HG03575 (cell line): ENCODE measurements at regions not wholly inside any gene's neighbourhood (a gene's known extent, or its start where the extent isn't known, plus 50 kb on each side); places are given as distances from the start of the nearest gene placed in this dataset.

Source experiments
- ATAC-seq: cut with Tn5 transposase; IDR thresholded peaks from one replicate; pipeline ENCODE4 v1.9.1; 2021; ENCODE audit not compliant: unreplicated experiment, insufficient number of reproducible peaks, low FRiP score; ENCODE audit errors: extremely low read depth

DNA sequence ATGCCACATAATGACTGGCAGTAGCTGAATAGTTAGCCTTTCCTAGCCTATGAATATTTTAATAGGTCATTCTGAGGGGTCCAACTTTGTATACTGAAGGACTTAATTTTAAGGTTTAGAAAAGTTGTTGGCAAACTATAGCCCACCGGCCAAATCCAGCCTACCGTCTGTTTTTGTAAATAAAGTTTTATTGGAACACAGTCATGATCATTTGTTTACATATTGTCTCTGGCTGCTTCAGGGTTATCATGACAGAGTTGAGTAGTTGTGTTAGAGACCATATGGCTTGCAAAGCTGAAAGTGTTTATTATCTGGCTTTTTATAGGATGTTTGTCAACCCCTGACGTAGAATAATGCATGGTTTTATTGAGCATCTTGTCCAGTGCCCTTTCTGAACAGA, 73.4 kb downstream of the NTMT2 start:
- ATAC-seq, result no peak

DNA sequence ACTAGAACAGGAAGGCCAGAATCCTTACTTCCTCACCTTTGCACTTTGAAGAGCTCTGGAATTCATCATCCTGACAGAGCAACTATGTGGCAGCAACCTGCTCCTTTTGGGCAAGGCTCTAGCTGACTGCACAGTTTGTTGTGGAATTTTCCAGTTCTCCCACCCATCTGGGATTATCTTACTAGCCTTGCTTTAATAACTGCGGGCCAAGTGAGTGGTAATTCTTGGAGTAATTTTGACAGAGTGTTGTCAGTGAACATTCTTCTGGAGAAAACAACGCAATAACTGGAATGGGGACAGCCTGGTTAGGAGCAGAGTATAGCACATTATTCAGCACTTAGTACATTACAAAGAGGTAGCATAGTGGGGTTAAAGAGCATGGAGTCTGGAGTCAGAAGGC, 75.3 kb downstream of the NTMT2 start:
- ATAC-seq, result no peak

DNA sequence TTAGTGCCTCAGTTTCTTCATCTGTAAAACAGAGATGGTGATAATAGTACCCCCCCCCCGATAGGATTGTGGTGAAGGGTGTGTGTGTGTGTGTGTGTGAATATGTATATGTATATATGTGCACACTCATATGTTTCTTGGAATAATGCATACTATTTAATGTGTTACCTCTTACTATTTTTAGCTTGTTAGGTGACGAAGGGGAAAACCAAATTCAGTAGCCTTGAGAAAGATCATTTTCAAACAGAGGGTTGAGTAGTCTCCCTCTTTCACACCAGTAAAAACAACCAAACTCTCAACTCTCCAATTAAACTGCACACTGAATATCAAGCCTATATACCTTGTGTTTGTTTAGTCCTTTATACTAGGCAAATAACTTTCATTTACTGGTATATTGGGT, 75.7 kb downstream of the NTMT2 start:
- no peak for ATAC-seq

DNA sequence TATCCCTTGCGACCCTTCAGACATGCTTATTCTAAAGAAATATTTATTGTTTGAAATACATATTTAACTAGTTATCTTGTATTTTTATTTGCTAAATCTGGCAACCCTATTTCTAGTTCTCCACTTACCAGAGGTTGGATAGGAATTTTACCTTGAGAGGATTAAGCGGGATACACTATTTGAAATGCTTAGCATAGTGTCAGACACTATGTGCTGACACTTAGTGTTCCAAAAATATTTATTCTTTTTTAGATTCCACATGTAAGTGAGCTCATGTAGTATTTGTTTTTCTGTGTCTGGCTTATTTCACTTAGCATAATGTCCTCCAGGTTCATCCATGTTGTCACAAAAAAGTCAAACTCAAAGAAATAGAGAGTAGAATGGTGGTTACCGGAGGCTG, 78.7 kb downstream of the NTMT2 start:
- no peak for ATAC-seq

DNA sequence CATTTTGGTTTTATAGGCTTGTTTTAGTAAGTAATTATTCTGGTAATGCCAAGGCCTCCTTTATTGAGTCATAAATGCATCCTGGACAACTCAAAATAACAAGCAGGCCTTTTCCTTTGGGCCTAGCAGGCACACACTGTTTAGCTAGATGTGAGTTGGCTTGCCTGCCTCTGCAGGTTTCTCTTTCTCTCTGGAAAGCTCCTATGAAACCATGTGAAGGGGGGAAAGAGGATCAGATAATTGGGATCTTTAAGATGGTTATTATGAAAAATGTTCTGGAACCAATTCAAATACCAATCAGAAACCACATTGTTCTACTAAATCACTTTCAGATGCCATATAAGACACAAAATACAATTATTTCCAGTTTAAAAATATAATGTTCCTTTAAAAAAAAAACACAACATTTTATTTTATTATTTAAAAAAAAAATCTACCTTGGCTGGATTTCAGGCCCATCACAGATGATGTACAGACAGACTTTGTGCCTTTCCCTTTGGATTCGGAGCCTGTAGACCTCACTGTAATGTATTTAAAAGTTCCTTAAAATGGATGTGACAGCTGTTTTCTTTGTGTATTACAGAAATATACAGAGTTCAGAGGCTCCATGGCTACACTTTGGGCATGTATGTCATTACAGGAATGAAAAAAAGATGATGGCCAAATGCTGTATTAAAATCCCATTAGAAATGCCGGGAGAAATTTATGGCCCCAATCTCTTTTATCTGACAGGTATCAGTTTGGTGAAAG, 80.2 kb downstream of the NTMT2 start:
- ATAC-seq, result no peak

DNA sequence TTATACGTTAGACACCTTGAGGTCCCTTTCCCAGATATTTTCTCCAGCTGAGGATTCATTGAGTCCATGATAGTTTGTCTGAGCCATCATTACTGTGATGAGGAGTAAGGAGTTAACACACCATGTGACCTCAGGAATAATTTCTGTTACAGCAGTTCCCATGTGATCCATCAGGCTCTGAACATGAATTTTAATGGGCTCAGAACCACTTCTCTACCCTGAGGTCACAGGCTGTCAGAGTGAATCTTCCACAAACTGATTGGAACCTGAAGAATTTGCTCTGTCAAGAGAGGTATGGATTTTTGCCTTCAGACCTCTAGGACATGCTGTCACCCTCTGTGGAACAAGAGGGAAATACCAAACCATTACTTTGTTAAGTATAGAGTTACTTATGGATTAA, 81.0 kb downstream of the NTMT2 start:
- no peak for ATAC-seq

DNA sequence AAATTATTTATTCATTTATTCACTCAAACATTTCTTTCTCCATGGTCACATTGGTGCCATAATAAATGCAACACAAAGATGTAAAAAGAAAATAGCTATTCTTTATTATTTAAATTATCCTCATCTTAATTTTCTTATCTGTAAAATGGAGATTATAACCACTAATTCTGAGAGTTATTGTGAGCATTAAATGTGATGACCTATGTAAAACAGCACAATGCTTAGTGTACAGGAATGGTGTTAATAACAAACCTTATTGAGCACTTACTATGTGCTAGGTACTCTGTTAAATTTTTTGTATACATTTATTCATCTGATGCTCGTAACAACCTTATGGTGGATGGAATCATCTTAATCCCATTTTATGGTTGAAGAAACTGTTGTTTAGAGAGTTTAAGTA, 84.6 kb downstream of the NTMT2 start:
- ATAC-seq, result no peak

DNA sequence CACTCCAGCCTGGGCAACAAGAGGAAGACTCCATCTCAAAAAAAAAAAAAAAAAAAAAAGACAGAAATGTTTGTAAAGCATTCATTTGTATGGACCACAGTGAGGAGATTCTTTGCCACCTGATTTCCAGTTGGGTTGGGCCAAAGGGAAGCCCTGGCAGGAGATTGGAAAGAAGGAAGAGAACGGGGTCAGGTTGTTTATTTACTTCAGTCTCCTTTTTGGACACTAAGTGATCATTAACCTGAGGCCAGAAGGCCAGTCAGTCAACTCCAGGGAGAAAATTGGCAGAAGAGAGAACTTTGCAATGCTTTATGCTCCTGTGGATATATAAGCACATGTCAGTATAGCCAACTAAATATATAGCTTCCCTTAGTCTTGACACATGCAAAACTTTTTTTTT, 85.9 kb downstream of the NTMT2 start:
- ATAC-seq, result no peak

DNA sequence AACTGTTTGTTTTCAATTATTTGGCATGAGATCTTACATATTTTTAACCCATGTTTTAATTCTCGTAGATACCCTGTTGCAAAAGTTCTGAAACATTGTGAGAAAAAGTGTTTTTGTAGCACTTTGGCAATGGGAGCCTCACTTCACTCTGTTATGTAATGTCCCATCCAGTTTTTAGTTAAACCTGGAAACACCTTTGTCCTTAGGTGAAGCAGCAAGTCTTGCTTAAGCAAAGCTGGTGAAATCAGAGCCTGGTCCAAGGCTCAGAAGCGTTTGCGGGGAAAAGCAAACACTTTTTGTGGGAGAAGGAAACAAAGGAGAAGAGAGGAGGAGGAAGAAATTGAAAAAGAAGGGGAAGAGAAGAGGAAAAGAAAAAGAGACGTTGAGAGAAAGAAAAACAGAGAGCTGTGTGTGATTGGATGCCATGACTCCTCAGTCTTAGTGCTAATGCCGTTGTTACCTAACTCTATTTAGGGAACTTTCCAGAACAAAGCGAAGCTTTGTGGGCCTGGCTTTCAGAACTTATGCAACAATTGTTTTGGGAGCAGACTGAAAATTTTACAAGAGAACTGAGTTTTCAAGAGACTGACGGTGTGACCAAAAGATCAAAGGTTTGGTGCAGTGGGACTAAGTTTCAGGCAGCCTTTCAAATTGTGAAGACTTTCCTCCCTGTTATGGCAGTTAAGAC, 93.1 kb downstream of the NTMT2 start:
- ATAC-seq, result no peak

DNA sequence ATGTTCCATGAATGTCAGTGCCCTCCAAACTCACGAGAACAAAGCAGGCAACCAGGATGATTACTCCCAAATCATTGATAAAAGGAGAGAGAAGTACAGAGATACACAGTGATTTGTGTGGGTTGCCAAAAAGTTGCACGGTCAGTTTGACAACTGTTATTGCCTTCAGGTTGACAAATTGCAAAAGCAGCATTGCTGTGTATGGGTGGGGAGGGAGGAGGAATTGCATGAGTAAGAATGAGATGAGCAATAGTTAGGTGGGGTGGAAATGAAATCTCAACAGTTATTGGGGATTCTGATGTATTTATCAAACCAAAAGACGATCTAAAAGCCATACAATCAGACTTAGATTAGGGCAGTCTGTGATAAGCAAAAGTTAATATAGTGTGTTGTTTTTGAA, 93.7 kb downstream of the NTMT2 start:
- ATAC-seq, result no peak

DNA sequence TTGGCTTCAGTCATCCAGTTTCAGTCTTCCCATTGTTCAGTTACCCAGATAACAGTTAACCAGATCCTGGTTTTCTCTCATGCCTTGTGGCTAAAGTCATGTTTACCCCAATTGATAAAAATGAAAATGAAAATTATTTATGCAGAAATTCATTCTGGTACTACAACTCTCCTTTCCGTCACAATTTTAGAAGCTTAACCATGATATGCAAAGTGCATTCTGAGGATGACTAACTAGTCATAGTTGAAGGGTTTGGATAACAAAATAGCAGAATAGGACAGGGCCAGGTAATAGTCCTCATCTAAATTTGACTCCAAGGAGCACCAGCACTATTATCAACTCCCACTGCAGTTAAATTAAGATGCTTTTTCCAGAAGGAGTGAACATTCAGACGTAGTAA, 94.7 kb downstream of the NTMT2 start:
- peak; percentile 96 for ATAC-seq

DNA sequence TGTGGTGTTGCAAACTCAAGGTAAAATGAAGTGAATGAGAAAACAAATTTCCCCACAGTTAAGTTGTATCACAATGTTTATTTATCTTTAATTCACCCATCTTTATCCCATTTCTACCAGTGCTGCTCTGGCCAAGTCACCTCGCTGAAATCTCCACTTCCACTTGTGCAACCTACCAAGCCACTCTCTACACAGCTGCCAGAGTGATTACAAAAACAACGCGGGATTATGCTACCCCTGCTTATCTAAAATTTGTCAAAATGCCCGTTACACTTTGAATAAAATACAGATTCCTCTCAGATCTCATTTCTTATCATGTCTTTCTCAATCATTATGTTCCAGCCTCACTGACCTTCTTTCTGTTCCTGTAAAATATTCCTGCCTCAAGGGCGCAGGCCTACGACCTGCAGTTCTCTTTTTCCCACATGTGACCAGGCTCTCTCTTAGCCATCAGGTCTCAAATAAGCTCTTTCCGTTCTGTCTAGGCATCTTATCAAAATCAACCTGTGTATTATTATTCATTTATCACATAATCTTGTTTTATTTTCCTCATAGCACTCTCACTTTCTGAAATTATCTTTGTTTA, 95.6 kb downstream of the NTMT2 start:
- no peak for ATAC-seq

DNA sequence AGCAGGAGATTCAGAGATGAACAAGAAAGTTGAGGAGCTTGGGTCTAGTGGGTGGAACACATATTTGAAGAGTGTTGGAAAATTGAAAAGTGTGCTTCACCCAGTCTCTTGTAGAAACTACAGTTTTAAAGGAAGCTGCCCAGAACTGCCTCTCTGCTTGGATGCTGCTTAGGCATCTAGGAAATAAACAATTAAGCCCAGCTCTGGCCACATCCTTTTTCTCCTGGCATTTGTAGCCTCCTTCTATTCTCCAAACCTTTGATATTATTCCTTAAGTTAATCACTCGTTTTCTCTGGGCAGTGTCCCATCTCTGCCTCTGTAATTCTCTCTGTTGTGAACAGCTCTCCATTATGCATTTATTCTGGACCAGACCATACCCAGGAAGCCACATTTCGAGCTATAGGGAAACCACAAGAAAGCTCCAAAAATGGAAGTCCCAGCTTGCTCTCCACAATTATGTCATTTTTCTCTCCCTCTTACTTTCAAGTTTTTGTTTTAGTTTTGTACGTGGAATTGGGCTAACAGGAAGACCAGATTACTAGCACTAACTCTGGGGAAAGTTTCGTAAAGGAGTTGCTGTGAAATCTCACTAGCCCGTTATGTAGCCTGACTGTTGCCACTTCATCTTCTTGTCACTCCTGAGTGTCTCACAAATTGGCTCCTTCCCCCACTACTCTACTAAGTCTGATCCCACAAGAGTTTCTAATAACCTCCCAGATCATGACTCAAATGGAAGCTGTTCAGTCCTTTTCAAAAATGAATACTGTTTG, 102.2 kb downstream of the NTMT2 start:
- no peak for ATAC-seq

DNA sequence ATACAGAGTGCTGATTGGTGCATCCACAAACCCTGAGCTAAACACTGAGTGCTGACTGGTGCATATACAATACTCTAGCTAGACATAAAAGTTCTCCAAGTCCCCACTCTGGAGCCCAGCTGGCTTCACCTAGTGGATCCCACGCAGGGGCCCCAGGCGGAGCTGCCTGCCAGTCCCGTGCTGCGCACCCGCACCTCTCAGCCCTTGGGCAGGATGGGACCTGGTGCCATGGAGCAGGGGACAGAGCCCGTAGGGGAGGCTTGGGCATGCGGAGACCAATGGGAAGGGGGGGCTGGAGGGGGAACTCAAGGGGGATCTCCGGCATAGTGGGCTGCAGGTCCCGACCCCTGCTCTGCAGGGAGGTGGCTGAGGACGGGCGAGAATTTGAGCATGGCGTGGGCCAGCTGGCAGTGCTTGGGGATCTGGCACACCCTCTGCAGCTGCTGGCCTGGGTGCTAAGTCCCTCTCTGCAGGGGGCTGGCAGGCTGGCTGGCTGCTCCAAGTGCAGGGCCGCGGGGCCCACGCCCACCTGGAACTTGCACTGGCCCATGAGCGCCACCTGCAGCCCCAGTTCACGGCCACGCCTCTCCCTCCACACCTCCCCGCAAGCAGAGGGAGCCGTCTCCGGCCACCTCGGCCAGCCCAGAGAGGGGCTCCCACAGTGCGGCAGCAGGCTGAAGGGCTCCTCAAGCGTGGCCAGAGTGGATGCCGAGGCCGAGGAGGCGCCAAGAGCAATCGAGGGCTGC, 104.9 kb downstream of the NTMT2 start:
- ATAC-seq, result no peak

DNA sequence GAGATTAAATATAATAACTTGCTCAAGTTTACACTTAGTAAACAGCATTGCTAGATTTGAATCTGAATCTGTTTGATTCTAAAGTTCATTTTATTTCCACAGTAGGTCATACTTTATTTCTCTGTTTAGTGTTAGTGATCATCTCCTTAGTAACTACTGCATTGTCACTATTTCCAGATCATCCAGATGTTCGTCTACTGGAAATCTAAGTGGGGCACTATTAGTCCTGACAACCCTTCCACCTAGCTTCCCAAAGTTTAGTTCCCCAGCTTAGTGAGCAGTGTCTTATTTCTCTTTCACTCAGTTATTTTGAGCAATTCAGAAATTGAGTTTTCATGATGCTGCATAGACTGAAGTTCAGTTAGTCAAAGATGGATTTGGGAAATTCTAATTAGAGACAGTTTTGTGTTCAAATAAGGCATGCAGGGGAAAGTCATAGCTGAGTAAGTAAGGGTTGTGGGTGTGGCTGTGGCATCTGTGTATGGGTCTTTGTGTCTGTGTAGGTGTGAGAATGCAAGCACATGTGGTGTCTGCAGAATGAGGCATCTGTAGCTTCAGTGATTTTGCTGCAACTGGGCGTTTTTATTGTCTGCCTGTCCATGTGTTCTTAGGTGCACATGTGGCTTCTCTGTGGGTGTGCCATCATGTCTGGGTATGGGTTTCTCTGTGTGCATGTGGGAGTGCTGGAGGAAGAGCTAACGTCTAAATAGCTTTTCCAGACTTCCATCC, 107.3 kb downstream of the NTMT2 start:
- ATAC-seq, result no peak

DNA sequence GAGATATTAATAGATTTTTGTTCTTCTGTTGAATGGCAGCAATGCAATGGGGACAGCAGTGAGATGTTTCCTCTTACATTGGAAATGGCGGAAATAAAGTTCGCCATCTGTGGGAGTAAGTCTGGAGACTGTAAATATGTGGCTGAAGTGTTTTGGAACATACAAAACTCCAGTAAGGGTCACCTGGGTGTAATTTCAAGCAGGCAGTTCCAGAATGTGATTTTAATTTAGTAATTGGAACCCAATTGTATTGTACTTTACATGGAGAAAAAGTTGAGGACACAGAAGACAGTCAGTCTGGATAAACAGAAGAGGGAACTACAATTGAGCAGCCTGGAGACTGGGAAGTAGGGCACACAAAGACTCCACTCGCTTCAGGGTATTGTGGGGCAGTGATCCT, 108.6 kb downstream of the NTMT2 start:
- ATAC-seq, result no peak

DNA sequence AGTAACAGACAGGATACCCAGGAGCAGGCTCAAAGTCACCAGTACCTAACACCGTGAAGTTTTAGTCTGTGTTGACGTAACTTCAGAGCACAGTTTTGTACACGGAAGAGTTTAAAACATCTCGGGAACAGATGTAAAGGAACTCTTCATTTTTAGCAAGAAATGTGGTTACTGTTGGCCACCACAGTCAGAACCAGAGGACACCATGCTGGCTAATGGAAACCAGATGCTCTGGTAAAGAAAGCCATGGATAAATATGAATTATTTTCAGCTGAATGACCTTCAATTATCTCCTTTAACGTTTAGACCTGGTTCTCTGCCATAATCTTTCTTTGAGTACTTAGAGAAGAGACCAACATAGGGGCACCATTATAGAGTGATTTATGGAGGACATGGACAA, 115.9 kb downstream of the NTMT2 start:
- no peak for ATAC-seq

DNA sequence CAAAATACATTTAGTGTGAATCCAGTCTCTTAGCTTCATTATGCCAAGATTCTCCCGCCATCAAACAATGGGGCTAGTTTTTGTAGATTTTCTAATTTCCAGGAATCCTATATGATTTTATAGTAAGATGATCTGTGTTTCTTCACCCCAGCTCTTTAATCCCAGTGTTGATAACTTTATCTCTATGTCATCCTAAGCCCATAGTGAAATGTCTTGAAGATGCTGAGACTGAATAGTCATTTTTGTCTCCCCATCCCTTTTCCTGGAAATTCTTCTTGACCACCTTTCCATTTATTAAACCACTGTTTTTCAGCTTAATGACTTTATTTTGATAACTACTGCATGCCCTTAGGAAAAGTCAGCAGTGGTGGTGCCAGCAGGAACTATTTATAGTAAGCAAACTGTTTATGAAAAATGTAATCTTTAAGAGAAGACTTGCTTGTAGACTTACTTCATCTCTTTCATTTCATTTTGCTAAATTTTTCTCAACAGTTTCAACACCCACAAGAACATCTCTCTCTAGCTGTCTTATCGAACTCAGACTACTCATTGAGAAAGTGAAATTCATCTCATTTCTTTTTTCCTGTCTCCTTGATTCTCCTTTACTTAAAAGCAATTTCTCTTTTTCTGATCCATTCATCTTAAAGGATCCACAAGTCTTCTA, 116.6 kb downstream of the NTMT2 start:
- no peak for ATAC-seq
